Pons (tissue), 1 donor: ENCODE measurements at regions not wholly inside any gene's neighbourhood (a gene's known extent, or its start where the extent isn't known, plus 50 kb on each side); places are given as distances from the start of the nearest gene placed in this dataset.

Experiments used
- DNase-seq: peaks from one replicate; pipeline ENCODE4 v3.0.0-alpha.2; 2016; ENCODE audit warnings: low spot score

DNA sequence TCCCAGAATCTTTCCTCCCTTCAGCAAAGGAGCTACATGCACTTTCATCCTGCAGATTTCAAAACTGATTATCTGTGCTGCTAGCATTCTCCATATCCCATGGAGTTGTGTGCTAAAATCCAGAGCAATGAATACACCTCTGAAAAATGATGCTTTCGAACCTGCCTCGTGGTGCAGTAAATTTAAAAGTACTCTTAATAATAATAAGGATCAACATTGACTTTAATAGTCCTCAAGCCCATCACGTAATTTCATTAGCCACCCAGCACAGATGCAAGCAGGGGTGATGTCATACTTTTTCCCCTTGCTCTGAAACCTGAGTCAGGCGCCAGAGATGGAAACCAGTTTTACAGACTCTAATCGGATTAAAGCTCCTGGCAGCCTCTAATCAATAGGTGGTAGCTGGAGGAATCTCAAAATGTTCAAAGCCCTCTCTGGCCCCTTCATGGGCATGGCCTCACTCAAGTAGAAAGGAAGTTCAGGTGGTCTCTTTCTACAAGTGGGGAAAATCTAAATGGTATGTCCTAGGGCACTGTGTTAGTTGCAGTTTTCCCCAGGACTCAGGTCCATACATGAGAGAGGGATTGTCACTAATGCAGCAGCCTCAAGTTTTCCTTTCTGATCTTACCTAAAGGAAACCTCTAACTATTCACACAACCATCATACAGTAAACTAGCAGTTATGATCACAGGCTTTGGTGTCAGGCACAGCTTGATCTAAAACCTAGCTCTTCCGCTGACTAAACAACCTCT, 221.6 kb upstream of the SLC30A5 start:
- DNase-seq, result peak; percentile 8

DNA sequence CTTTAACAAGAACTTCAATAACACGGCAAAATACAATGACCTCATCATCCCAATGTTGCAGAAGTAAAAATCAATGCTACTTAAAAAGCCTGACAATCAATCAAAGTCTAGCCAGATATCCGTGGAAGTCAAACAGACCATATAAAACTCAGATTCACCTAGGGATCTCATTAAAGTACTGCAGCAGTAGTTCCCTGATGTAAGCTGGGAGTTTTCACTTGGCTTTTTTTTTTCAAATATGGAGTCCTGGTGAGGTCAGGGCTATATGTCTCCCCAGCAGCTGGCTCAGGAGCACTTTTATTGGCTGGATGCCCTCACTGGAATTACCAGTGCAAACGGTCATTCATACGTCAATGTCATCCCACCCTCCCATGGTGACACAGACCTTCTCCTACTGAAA, 220.6 kb upstream of the SLC30A5 start:
- DNase-seq, result no peak

DNA sequence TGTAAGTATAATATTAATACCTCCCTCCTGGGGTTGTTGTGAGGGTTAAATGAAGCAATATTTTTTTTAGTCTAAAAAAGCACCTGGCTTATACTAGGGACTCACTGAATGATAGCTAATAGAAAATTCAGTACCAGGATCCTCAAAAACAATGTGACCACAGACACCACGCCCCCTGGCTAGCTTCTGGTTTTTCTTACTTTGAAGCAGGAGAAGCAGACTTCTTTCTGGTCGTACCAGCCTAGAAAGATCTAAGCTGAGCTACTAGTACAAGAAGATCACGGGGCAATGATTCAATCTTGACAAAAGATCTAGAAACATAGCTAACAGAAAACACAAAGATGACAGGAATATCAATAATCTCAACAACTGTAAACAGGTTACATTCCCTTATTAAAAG, 218.5 kb upstream of the SLC30A5 start:
- DNase-seq, result no peak

DNA sequence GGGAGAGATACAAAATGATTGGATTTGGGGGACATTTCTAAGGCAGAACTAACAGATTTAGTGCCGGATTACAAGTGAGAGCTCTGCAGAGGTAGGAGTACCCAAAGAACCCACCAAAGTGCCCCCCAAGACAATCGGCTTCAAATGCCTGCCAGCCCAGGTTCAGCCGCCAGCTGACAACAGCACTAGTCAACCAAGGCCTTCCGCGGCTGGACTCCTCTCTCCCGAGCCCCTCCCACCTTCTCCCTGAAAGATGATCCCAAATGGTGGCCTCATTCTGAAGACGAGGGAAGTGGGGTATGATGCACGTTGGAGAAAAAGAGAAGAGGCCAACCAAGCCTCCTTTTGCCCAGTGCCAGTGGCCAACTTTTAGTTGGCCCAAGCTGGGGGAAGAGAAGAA, 210.4 kb upstream of the SLC30A5 start:
- DNase-seq, result peak; percentile 9

DNA sequence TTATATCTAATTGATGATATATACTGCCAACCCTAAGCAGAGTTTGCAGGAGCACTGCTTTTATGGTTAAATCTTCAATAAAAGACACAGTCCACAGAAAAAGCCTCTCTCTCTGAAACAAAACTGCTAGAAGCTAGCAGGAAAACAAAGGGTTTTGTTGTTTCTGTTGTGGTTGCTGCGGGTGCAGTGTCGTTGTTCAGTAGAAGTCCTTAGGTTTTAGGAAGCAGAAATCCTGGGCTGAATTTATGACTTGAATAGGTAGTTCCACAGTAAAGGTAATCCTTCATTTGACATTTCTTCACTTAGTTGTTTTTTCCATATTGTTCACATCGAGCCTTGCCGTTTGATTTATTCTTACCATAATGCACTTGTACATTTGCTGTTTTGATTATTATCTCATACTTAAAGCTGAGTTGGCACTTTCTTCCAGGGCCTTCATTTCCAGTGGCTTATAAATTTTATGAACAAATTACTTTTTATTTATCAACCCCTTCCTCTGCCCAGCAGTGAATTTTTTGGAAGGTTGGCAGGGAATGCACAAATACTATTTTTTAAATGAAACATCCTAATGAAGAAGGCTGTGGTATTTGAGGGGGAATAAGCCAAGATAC, 209.6 kb upstream of the SLC30A5 start:
- DNase-seq, result peak; percentile 87

DNA sequence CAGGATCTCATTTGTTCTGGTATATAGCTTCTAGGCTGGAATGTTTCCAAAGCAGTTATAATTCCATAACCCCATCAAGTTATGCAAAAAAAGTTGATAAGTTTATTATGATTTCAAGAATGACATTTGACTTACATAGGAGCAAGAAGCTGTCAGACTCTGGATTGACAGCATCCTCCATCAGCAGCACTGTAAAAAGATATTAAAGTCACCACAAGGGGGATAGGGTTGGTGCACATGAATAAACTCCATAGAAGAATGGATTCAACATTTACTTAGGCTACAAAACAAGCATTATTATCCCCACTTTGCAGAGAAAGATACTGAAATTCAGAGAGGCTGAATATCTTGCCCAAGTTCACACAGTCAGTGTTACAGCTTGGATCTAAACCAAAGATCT, 208.9 kb upstream of the SLC30A5 start:
- DNase-seq, result peak; percentile 69

DNA sequence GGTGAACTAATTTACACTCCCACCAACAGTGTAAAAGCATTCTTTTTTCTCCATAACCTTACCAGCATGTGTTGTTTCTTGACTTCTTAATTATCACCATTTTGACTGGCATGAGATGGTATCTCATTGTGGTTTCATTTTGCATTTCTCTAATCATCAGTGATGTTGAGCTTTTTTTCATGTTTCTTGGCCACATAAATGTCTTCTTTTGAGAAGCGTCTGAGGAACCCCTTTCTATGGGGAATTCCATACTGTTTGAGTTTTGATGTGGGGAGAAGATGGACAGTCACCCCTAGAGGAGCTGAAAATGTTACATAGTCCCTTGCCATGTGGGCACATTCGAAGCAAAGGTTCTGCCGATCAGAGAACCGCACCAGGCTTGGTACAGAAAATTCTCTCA, 207.0 kb upstream of the SLC30A5 start:
- DNase-seq, result no peak

DNA sequence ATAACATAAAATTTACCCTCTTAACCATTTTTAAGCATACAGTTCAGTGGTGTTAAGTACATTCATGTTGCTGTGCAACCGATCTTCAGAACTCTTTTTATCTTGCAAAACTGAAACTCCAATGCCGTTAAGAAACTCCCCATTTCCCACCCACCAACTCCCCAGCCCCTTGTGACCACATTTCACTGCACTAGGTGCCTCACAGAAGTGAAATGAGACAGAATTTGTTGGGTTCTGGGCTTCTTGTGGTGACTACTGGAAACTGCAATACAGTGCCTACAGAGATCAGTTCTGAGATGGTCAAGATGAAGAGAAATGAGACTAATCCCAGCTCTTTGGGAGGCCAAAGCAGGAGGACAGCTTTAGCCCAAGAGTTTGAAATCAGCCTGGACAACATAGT, 202.1 kb upstream of the SLC30A5 start:
- DNase-seq, result no peak

DNA sequence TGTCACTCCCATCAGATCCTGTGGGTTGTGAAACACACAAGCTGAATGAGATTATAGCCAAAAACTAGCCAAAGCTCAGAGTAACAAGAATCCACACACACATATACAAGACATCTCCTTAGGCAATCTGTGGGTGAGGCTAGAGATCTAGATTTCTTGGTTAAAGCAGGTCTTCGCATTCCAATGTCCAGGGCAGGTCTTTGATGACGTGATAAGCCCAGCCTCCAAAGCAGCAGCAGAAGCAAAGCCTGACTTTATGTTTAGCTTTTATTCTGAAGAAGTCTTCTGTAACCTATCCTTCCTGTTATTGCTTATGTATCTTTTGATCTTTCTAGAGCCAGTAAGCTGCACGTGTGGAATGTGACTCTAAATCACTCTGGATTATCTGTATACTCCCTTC, 199.1 kb upstream of the SLC30A5 start:
- no peak for DNase-seq

DNA sequence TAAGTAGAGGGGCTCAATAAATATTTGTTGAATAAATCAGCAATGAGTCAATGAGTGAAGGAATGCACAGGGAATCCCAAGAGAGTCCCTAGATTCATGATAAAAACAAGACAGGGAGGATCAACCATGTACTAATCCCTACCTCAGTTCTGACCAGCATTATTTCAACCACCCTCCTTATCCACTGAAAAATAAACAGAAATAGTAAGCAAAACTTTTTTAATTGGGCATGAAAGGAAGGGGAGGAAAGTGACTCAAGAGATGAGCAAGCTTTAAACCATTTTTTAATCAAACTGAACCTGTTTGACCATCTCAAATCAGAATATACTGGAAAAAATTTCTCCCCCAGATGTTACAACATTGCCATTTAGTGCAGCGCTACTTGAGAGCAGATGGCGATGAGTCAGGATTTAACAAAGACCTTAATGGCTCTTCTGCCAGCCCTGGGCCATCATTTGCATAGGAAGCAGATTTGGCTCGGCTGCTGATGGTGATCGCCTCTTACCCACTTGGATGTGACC, 194.8 kb upstream of the SLC30A5 start:
- peak; percentile 22 for DNase-seq

DNA sequence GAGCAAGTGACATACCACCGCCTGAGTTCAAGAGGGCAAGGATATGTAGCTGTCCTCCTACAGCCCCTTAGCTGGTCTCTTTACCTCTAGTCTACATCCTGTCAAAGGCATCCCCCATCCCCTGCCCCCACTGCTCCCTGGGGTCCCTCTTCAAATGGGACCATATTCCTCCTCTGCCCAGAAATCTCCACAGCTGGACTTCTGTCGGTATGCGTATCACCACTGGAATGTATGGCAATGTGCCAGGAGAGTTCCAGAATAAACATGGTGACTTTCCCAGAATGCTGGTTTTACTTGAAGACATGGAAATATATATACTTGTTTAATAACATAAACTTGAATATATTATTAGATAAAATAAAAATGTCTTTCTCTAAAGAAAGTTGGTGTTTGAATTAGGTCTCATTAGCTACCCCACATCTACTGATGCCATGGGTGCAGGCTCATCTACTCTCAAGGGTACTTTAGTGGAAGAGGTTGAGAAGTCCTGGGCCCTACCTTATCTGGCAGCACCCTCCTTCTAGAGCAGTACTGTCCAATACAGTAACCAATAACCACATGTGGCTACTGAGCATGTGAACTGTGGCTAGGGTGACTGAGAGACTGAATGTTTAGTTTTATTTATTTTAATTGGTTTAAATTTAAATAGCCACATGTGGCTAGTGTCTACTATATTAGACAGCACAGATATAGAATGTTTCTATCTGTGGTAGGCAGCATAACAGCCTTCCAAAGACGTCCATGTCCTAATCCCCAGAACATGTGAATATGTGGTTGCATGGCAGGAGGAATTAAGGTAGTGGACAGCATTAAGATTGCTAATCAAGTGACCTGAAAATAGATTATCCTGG, 181.7 kb upstream of the SLC30A5 start:
- no peak for DNase-seq

DNA sequence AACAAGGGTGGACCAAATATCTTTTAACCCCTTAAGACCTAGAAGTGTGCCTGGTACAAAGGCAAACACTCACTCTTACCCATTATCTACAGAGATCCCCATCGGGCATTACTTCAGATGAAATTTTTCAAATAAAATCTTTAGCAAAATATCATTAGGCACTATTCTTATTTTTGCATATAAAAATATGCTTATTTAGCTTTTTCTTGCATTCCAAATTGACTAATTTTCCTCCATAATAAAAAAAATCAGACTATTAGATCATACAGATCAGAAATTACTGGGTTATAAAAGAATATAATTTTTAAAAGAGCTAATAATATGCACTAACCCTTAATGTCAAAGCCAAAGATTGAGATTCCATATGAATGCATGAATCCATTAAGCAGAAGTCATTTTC, 178.7 kb upstream of the SLC30A5 start:
- no peak for DNase-seq

DNA sequence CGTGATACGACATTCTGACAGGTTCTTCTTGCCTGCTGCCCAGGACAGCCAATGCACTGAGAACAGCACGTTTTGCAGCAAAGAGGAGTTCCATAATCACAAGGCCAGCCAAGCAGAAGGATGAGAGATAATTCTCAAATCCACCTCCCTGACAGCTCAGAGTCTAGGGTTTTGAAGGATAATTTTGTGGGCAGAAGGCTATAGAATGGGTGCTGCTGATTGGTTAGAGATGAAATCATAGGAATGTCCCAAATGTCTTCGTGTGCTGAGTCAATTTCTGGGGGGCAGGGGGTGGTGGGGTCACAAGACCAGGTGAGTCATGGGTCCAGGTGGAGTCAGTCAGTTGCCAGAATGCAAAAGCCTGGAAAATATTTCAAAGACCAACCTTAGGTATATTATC, 175.5 kb upstream of the SLC30A5 start:
- DNase-seq, result no peak

DNA sequence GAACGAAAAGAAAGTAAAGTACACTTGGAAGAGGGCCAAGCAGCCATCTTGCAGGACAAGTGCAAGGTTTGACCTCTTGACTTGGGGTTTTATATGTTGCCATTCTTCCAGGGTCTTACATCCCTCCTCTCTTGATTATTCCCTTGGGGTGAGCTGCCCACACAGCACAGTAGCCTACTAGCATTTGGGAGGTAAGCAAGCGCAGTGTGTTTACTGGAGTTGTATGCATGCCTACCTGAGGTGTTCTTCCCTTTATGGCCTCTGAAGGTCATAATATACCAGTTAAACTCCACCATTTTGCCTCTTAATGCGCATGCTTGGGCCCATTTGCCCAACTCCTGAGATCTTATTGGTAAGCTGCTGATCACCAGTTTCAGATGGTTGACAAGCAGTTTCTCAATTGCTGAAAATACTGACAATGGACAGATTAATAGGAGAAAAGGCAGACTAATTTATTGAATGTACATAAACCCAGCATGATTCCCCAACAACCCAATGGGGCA, 173.8 kb upstream of the SLC30A5 start:
- no peak for DNase-seq

DNA sequence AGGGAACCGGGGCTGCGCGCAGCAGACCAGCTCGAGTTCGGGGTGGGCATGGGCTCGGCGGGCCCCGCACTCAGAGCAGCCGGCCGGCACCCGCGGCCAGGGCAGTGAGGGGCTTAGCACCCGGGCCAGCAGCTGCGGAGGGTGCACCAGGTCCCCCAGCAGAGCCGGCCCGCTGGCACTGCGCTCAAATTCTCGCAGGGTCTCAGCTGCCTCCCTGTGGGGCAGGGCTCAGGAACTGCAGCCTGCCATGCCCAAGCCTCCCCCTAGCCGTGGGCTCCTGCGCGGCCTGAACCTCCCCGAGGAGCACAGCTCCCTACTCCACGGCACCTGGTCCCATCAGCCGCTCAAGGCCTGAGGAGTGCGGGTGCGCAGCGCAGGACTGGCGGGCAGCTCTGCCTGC, 172.9 kb upstream of the SLC30A5 start:
- no peak for DNase-seq

DNA sequence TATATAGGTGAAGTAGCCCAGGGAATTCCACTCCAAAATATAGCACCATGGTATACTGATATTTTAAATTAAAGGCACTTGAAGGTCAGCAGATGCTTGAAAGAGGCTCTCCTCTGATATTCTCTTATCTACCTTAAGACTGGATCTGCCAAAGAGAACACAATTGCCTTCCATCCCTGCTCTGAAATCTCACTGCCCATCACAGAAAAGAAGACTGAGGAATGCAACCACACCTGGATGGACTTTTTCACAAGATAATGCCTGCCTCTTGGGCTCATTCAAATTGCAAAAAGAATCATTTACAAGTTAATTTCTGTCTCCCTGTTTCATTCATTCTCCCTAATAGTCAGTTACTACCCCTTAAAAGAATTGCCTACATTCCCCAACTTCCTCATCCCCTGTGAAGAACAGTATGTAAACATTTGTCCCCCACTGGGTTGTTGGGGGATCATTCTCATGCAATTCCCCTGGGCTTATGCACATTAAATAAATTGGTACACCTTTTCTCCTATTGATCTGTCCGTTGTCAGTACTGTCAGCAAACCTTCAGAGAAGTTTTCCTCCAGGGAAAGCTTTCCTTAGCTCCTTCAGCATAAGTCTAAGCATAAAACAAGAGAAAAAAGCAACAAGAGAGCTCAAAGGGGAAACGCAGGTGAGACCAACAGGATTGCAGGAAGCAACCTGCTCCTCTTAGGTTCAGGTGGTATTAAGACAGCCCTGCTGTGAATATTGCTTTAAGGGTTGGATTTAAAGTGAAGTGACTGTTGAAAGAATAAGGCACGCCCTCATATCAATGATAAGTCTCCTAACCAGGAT, 171.4 kb upstream of the SLC30A5 start:
- DNase-seq, result no peak

DNA sequence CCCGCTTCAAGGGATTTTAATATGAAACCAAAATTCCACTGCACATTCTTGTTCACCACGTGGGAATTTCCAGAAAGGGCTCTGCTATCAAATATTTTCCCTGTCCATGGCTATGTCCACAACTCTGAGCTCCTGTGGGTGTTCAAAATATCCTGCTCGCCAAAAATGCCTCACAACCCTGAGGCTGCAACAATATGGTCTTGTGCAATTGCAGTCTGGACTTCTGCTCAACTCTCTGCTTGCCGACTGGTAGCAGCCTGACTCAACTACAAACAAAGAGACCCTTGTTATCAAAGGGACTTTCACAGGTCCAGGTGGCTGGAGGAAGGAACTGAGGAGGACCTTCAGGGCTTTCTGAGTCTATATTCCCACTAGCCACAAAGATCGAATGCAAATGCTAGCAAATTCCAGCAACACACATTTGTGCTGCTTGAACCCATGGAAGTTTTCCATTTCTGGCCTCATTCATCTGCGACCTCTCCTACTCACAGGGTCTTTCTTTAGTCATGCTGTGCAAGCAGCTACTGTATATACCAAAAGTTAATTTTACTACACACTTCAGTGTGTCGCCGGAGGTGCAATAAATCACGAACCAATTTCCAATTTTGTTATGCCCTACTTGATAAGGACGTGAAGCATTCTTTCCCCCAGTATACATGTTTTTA, 169.2 kb upstream of the SLC30A5 start:
- DNase-seq, result no peak

DNA sequence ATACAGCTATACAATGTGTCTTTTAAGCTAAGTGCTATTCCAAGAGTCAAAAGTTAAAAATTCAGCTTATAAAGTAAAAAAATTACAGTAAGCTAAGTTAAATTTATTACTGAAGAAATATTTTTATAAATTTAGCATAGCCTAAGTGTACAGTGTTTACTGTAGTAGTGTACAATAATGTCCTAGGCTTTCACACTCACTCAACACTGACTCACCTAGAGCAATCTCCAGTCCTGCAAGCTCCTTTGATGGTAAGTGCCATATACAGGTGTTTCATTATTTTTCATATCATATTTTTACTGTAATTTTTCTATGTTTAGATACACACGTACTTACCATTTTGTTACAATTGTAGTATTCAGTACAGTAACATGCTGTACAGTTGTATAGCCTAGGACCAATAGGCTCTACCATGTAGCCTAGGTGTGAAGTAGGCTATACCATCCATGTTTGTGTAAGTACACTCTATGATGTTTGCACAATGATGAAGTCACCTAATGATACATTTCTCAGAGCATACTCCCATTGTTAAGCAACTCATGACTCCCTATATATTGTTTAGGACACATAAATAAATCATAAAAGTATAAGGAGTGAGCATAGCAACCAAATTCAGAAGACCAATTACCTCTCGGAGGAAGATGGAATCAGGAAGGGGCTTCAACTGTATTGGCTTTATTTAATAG, 165.1 kb upstream of the SLC30A5 start:
- no peak for DNase-seq

DNA sequence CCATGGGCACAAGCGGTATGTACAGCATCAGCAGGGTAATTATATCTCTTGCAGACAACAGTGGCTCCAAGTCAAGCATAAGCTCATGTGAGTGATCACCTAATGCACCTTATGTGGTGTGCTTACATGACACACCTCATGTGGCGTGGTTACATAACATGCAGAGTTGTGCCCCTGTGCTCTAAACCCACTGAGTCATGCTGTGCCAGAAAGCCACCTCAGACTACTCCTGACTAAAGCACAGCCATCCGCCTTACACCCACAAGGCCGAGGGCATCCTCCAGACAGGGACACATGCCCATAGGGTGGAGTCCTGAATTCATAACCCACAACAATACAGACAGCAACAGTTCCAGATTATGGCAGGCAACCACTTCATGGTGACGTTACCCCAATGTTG, 163.7 kb upstream of the SLC30A5 start:
- DNase-seq, result no peak

DNA sequence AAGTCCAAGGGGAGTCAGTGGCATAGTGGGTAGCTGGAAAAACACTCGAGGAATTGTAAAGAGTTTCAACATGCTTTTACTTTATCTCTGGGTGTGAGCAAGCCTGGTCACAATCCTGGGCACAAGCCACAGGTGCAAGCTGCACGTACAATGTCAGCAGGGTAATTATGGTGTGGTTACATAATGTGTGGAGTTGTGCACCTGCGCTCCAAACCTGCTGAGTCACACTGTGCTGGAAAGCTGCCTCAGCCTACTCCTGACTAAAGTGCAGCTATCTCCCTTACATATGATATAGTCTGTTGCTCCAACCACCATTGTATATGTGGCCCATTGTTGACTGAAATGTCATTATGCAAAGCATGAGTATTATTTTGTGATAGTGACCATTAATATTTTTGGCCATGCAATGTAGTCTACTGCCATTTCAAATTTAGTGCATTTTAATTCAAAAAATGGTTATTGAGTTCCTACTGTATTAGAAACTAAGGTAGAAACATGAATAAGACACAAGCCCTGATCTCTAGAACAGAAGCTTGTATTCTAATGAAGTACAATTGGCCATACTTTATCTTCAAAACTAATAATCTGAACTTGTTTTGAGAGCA, 160.9 kb upstream of the SLC30A5 start:
- DNase-seq, result no peak
